DMS53 treated with DMSO at 0.1 percent for 48 hours (cell line): ENCODE measurements at regions not wholly inside any gene's neighbourhood (a gene's known extent, or its start where the extent isn't known, plus 50 kb on each side); places are given as distances from the start of the nearest gene placed in this dataset.
"Not testable (repeated sequence)": the region's sequence is repeated elsewhere in the genome, so short reads cannot be mapped to it uniquely, and the experiment has no call there.

Experiments used
- DNase-seq: peaks from one replicate; lab custom pipeline; 2025; ENCODE audit not compliant: unreplicated experiment; lab: John Stamatoyannopoulos, UW

DNA sequence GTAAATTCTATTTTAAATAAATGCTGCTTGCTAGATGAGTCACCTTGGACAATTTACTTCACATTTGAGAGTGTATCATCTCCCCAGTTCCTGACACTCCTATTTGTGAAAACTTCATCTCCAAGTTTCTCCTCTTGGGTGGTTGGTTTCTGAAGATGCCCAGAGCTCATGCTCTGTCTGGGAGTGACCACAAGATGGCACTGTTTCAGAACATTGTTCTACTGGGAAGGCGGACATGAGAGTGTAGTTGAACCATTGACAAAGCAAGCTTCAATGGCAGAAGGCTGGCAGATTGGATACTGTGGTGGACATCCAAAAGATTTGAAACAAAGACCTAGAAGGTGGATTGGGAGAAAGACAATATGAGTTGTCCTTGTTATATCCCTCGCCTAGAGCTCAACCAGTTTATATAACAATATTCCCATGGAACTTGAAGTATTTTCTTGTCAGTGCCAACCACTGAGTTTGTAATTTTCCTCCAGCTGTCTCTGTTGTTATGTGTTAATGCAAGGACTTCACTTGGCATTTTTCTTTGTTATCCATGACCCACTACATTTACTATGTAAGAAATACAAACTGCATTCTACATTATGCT lies 234.3 kb upstream of the ANKH start:
- peak; percentile 49 for DNase-seq

- DNase-seq: no peak
Observed at GRCh38 chr5:15103864-15104263, 232.3 kb upstream of the ANKH start.

DNA sequence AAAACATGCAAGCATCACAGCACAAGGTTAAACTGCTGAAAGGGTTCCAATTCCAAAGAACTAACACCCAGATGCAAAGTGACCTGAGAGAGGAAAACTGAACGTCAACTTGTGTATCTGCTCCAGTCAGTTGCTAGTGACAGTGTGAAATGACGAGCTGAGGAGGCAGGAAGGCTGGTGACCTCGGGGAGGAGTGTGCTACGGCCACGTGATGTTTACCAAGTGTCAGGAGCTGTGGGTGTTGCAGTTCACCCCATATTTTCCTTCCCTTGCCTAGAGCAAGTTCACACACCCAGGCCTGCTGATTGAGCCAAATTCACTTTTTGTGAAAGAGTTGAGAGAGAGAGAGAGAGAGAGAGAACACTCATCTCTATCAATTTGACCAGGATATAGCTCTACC lies 231.6 kb upstream of the ANKH start:
- no peak for DNase-seq

DNA sequence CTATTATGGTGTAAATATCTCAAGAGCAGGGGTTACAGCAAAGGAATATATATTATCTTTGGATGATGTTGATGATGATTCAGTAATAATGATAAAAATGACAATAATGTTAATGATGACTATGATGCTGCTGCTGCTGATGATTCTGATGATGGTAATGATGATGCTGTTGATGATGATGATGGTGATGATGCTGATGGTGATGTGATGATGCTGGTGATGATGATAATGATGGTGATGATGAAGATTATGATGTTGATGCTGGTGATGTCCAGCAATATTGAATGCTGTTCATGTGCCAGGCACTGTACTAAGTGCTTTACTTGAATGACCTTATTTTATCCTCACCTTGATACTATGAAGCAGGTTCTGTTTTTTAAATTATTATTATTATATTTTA lies 226.0 kb upstream of the ANKH start:
- DNase-seq: no peak

DNA sequence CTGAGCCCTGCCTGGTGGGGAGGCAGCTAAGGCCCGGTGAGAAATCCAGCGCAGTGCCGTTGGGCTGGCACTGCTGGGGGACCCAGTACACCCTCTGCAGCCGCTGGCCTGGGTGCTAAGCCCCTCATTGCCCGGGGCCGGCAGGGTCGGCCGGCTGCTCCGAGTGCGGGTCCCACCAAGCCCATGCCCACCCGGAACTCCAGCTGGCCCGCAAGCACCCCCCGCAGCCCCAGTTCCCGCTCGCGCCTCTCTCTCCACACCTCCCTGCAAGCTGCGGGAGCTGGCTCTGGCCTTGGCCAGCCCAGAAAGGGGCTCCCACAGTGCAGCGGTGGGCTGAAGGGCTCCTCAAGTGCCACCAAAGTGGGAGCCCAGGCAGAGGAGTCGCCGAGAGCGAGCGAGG lies 225.1 kb upstream of the ANKH start:
- not testable (repeated sequence) for DNase-seq

GRCh38 chr5:15092801-15093200 lies 221.2 kb upstream of the ANKH start:
- no peak for DNase-seq

DNA sequence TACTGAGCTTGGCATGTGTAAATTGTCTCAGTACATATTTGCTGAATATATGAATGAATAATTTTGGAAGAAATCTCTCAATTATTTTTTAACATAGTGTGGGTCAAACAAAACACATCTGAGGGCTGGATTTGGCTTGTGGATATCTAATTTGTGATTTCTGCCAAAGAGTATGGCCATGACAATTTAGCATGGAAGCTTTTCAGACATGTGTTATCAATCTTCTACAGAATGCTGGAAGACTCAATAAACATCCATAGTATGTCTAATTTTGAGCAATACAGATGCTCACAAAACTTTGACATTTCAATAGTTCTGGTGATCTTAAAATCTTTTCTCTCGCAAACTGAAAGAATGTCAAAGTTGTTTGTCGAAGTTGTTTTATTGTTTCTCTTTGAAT lies 214.1 kb upstream of the ANKH start:
- no peak for DNase-seq

DNA sequence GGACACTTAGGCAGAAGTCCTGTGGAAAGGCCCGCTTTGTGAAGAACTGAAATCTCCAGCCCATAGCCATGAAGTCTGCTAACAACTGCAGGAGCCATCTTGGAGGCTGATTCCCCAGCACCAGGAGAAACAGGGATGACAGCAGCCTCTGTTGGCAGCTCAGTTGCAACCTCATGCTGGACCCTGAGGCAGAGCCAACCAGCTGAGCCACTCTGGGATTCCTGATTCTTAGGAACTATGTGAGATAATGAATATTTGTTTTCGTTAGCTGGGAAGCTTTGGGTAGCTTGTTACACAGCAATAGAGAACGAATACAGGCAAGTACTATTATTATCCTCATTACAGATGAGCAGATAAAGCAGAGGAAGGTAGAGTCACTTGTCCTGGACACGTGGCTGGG lies 210.5 kb upstream of the ANKH start:
- DNase-seq: no peak

GRCh38 chr5:15080219-15080618 lies 208.6 kb upstream of the ANKH start:
- DNase-seq: no peak

GRCh38 chr5:15079566-15079965 lies 208.0 kb upstream of the ANKH start:
- no peak for DNase-seq

GRCh38 chr5:15074651-15075050 lies 203.1 kb upstream of the ANKH start:
- no peak for DNase-seq

- DNase-seq: no peak
Observed at GRCh38 chr5:15073453-15073852, 201.9 kb upstream of the ANKH start.

DNA sequence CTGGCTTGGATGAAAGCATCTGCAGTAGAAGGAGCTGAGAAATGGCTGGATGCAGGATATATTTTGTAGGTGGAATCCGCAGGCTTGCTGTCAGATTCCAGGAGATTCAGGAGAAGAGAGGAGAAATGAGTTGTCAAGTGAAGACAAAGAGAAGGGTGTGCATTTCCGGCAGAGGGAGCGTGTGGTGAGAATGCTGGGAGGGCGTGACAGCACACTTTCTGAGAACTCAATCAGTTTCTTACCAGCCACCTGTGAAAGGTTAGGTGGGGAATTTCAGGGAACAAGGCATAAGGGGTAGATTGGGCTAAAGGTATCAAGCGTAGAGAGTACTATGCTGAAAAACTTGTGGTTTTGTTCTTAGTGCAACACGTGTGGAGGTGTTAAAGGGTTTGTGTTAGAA lies 199.3 kb upstream of the ANKH start:
- no peak for DNase-seq

GRCh38 chr5:15069407-15069905 lies 197.9 kb upstream of the ANKH start:
- DNase-seq: no peak

GRCh38 chr5:15065091-15065490 lies 193.5 kb upstream of the ANKH start:
- DNase-seq: no peak

DNA sequence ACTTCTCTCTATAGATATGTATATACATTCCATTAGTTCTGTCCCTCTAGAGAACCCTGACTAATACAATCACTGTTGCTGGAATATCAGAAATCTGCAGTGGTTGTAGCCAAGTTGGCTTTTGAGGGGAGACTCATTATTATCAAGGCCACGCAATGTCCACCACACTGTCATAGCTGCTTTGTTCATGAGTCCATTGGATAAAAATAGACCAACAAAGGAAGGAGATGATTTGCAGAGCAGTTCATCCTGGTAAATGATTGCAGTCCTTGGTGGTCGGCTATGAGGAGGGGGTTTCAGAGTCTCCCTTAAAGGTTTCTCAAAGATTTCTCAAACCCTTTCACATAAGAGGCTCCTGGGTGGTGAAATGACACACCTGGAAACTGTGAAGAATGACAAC lies 192.8 kb upstream of the ANKH start:
- DNase-seq: no peak

- DNase-seq: no peak
Observed at GRCh38 chr5:15056988-15057592, 185.5 kb upstream of the ANKH start.

GRCh38 chr5:15044521-15044920 lies 172.9 kb upstream of the ANKH start:
- no peak for DNase-seq

GRCh38 chr5:15037247-15037908 lies 165.8 kb upstream of the ANKH start:
- peak; percentile 46 for DNase-seq

- no peak for DNase-seq
Observed at GRCh38 chr5:15034379-15034778, 162.8 kb upstream of the ANKH start.

GRCh38 chr5:15031180-15031579 lies 159.6 kb upstream of the ANKH start:
- no peak for DNase-seq

- no peak for DNase-seq
Observed at GRCh38 chr5:15027764-15028163, 156.2 kb upstream of the ANKH start.

GRCh38 chr5:15026944-15027343 lies 155.4 kb upstream of the ANKH start:
- DNase-seq: peak; percentile 40
